Muscle layer of duodenum (tissue), 2 donors: ENCODE measurements at regions not wholly inside any gene's neighbourhood (a gene's known extent, or its start where the extent isn't known, plus 50 kb on each side); places are given as distances from the start of the nearest gene placed in this dataset.

Experiments
- H3K27ac ChIP-seq: one replicate; pipeline ENCODE4 v1.7.0; 2013; ENCODE audit warnings: mild to moderate bottlenecking, low read length
- H3K27me3 ChIP-seq: one replicate; pipeline ENCODE4 v1.7.0; 2013; ENCODE audit warnings: low read depth, mild to moderate bottlenecking, control low read depth, low read length
- H3K36me3 ChIP-seq, 2 donors: one replicate each; pipeline ENCODE4 v1.7.0; 2013; ENCODE audit warnings: low read length in 2 of 2, control low read depth in 1 of 2, mild to moderate bottlenecking in 1 of 2; ENCODE audit not compliant: insufficient read depth in 2 of 2, control insufficient read depth in 1 of 2
- H3K4me1 ChIP-seq, 2 donors: one replicate each; pipeline ENCODE4 v1.7.0; 2013; ENCODE audit warnings: low read length in 2 of 2, mild to moderate bottlenecking in 2 of 2, control low read depth in 1 of 2, moderate library complexity in 1 of 2; ENCODE audit not compliant: insufficient read depth in 2 of 2, control insufficient read depth in 1 of 2
- H3K4me3 ChIP-seq, 2 donors: one replicate each; pipeline ENCODE4 v1.7.0; 2013; ENCODE audit warnings: low read length in 2 of 2, low read depth in 1 of 2, mild to moderate bottlenecking in 1 of 2
- H3K9me3 ChIP-seq, 2 donors: one replicate each; pipeline ENCODE4 v1.7.0; 2013; ENCODE audit warnings: low read length in 2 of 2, control low read depth in 1 of 2, mild to moderate bottlenecking in 1 of 2; ENCODE audit not compliant: control insufficient read depth in 1 of 2
- donor health status: healthy.

DNA sequence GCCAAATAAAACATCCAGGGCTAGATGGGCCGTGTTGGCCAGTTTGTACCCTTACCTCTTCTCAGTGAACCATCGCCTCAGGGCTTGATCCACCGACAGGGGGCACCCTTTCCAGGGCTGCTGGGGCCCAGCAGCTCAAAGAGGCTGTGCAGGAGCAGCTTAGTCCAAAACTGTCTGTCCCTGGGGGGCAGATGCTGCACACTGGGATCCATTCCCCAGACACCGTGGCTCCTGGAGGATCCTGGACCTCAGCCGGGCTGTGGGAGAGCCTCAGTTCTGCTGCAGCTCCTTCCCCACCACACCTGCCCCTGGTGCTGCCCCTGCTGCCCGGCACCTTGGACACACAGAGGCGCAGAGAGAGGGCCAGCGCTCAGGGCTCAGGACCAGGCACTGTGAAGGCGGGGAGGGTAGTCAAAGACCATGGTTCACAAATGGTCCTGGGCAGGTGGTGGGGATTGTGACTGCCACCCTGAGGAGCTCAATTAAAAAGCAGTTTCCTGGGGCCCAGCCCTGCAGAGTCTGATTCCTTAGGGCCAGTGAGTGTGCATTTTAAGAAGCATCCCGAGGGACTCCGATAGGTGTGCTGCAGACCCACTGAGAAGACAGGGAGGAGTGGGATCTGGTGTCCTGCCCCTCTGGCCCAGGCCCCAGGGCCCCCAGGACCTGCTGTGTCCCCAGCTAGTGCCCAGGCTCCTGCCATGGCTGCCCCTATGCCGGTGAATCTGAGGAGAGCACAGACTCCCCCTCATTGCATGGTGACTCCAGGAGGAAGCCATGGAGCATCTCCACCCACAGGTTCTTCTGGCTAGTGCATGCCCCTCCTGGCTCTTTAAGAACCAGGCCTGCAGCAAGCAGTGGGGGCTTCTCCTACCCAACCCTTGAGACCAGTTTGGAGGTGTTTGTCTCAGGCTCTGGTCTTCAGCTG lies 86.5 kb upstream of the PRR20G start:
- H3K4me1 ChIP-seq = no peaks in the 10 kb centered on the region
- no peak overlapping the region for H3K4me3 ChIP-seq
- H3K27ac ChIP-seq = no peak overlapping the region
- peaks cover 0 to 8% of the 10 kb centered on the region in 2 donors for H3K9me3 ChIP-seq
- no peaks in the 10 kb centered on the region for H3K27me3 ChIP-seq
- H3K36me3 ChIP-seq = no peaks in the 10 kb centered on the region

- no peaks in the 10 kb centered on the region for H3K27me3 ChIP-seq
- no peak overlapping the region for H3K4me3 ChIP-seq
- H3K27ac ChIP-seq = no peak overlapping the region
- peaks cover 0 to 8% of the 10 kb centered on the region in 2 donors for H3K9me3 ChIP-seq
- no peaks in the 10 kb centered on the region for H3K4me1 ChIP-seq
- H3K36me3 ChIP-seq = no peaks in the 10 kb centered on the region
These were observed 85.7 kb upstream of the PRR20G start for GRCh38 chr3:127373441-127374085.

DNA sequence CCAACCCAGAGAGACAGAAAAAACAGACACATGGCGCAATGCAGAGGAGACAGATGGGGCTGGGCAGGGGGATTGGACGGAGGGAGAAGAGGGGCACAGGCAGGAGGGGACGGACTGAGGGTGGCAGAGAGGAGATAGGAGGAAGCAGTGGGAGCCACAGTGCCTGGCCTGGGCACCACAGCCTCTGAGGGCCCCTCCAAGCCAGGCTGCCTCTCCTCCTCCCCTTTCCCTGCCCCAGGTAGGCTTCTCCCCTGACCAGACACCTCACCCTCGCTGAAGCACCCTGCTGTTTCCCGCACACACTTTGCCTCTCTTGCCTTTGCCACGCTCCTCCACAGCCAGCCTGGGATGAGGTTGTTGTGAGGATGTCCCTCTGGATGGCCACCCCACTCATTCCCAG lies 84.0 kb upstream of the PRR20G start:
- Histone ChIP-seq H3K36me3 (no peaks in the 10 kb centered on the region), H3K4me1 (no peaks in the 10 kb centered on the region), H3K9me3 (peaks cover 0 to 8% of the 10 kb centered on the region in 2 donors), H3K4me3 (no peak overlapping the region), H3K27ac (no peak overlapping the region), H3K27me3 (no peaks in the 10 kb centered on the region)

DNA sequence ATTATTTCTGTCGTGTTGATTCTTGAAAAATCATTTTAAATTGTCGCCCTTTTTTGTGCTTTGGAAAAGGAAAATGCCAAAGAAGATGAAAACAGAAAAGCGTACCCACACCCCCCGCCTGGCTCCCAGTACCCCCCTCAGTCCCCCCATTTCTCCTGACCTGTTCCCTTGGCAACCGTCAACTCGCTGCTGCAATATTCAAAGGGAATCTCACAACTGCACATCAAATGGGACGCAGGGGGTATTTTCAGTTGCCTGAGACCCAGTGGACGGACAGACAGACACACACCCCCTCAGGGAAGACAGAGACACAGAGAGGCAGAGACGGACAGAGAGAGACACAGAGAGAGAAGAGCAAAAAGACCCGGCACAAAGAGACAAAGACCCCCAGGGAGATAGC lies 83.5 kb upstream of the PRR20G start:
- Histone ChIP-seq H3K36me3 (no peaks in the 10 kb centered on the region), H3K27ac (no peak overlapping the region)

DNA sequence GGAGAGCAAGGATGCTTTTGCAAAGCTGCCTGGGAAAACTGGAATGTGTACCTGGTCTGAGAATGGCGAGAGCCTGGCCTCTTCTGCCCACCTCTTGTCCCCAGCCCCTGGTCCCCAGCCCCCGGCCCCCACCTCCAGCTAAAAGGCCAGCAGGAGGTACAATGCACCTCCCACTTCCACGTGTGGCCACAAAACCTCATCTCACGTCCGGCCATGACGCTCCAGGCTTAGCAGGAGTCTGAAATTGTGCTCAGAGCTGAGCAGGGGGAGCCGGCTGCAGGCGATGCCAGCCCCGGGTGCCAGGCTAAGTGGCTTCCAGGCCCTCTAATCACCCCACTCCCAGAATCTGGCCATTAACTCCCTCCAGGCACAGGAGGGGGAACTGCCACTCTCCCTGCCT lies 83.1 kb upstream of the PRR20G start:
- Histone ChIP-seq H3K27ac (no peak overlapping the region), H3K27me3 (no peaks in the 10 kb centered on the region), H3K4me1 (no peaks in the 10 kb centered on the region), H3K4me3 (no peak overlapping the region), H3K36me3 (no peaks in the 10 kb centered on the region), H3K9me3 (peaks cover 0 to under 1% of the 10 kb centered on the region in 2 donors)

More for the DNA sequence above, 83.5 kb upstream of the PRR20G start:
- Histone ChIP-seq H3K9me3 (peaks cover 0 to 4% of the 10 kb centered on the region in 2 donors), H3K4me3 (no peak overlapping the region), H3K4me1 (no peaks in the 10 kb centered on the region), H3K27me3 (no peaks in the 10 kb centered on the region)

- Histone ChIP-seq H3K9me3 (no peaks in the 10 kb centered on the region), H3K4me3 (no peak overlapping the region), H3K4me1 (no peaks in the 10 kb centered on the region), H3K36me3 (no peaks in the 10 kb centered on the region), H3K27ac (no peak overlapping the region), H3K27me3 (no peaks in the 10 kb centered on the region)
These were observed 81.6 kb upstream of the PRR20G start for GRCh38 chr3:127369356-127369935.

DNA sequence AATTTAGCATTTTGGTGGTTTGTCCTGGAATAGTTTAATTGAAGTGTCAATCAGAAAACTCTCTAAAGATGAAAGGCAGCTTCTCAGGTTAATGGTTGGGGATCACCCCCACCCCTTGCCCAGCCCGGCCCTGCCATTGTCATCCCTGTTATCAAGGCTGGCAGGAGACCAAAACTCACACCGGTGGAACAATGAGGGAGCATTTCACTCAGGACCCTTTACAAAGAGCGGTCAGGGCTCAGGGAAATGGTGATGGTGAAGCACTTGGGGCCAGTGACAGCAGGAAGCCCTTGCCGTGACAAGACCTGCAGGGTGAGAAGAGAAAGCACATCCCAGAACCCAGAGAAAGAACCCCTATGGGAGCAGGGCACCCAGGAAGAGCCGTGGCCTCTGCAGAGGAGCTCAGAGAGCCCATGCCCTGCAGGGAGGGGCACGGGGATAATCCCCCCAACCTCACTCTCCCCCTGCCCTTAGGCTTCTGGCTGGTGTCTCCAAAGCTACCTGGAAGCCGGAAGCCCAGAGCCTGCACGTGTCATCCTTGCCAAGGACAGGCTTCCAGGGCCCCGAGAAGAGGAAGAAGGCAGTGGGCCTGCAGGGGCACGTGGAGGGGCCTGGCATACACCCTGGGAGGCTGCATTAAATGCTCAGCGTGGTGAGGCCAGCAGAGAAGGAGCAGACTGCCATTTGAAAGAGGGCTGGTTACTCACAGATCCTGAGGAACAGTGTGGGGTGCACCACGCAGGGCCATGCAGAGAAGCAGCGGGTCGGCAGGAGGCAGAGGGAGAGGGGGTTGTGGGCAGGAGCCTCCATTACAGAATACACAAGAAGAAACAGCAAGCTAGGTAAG lies 80.6 kb upstream of the PRR20G start:
- H3K4me3 ChIP-seq = no peak overlapping the region
- no peaks in the 10 kb centered on the region for H3K4me1 ChIP-seq
- H3K27me3 ChIP-seq = no peaks in the 10 kb centered on the region
- H3K27ac ChIP-seq = no peak overlapping the region
- no peaks in the 10 kb centered on the region for H3K36me3 ChIP-seq
- H3K9me3 ChIP-seq = no peaks in the 10 kb centered on the region

DNA sequence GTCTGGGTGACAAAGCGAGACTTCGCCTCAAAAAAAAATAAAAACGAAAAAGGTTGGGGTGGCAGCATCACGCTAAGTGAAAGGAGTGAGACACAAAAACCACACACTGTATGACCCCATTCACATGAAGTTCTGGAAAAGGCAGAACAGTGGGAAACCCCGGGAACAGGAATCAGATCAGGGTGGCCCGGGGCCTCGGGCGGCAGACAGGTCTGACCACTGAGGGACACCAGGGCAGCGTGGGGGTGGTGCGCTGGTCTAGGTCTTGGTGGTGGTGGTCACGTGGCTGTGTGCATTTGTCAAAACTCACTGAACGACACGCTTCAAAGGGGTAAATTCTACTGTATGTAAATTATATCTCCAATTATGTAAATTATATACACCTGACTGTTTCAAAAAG lies 79.7 kb upstream of the PRR20G start:
- H3K36me3 ChIP-seq = no peaks in the 10 kb centered on the region
- no peaks in the 10 kb centered on the region for H3K27me3 ChIP-seq
- H3K27ac ChIP-seq = no peak overlapping the region

DNA sequence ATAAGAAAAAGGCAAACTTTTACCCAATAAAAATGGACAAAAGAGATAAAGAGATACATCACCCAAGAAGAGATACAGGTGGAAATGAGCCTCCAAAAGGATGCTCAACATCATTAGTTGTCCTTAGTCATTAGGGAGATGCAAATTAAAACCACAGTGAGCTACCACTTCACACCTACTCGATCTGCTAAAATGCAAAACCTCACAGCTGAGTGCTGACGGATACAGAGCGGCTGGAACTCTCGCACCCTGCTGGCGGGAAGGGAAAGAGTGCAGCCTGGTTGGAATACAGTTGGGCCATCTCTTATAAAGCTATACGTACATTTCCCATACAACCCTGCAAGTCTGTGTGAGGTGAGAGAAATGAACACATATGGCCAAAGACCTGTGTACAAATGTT lies 78.5 kb upstream of the PRR20G start:
- no peaks in the 10 kb centered on the region for H3K4me1 ChIP-seq
- no peak overlapping the region for H3K27ac ChIP-seq
- no peaks in the 10 kb centered on the region for H3K36me3 ChIP-seq
- no peaks in the 10 kb centered on the region for H3K27me3 ChIP-seq
- H3K4me3 ChIP-seq = no peak overlapping the region
- H3K9me3 ChIP-seq = peaks cover 0 to 4% of the 10 kb centered on the region in 2 donors

More for the DNA sequence above, 79.7 kb upstream of the PRR20G start:
- no peaks in the 10 kb centered on the region for H3K4me1 ChIP-seq
- H3K9me3 ChIP-seq = no peaks in the 10 kb centered on the region
- no peak overlapping the region for H3K4me3 ChIP-seq

- no peaks in the 10 kb centered on the region for H3K4me1 ChIP-seq
- H3K27ac ChIP-seq = no peak overlapping the region
- peaks cover 0 to 4% of the 10 kb centered on the region in 2 donors for H3K9me3 ChIP-seq
- H3K4me3 ChIP-seq = no peak overlapping the region
- no peaks in the 10 kb centered on the region for H3K36me3 ChIP-seq
- H3K27me3 ChIP-seq = no peaks in the 10 kb centered on the region
These were observed 77.4 kb upstream of the PRR20G start for GRCh38 chr3:127365163-127365798.
